GM10266 (cell line): ENCODE measurements at regions not wholly inside any gene's neighbourhood (a gene's known extent, or its start where the extent isn't known, plus 50 kb on each side); places are given as distances from the start of the nearest gene placed in this dataset.

Experiments used
- DNase-seq: peaks from one replicate; pipeline ENCODE4 v3.0.0; 2012; ENCODE audit errors: extremely low spot score
- TF ChIP-seq, protein P1 (sequence below): IDR thresholded peaks from 2 replicates; pipeline ENCODE4 v1.5.1; 2012; ENCODE audit warnings: mild to moderate bottlenecking, low read depth; ENCODE audit not compliant: control insufficient read depth, insufficient read depth; ENCODE audit errors: missing control alignments

DNA sequence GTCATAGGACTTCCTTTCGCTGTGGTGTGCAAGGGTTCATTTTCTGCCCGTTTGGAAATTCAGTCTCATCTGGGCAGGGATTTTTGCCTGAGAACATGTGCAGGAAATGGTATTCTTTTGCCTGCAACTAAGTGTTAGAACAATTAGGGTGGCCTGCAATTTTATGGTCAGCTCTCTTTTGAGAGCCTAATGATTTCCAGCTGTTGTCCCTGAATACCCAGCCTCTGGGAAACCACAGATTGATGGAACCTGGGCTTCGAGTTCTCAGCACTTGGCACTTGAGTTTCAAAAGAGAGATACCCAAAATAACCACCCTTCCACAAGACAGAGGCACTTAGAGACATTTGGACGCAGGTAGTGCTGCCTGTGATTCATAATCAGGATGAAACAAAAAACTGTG, 217.2 kb upstream of the FOXA2 start:
- no peak for DNase-seq
- TF ChIP-seq, protein P1, sequence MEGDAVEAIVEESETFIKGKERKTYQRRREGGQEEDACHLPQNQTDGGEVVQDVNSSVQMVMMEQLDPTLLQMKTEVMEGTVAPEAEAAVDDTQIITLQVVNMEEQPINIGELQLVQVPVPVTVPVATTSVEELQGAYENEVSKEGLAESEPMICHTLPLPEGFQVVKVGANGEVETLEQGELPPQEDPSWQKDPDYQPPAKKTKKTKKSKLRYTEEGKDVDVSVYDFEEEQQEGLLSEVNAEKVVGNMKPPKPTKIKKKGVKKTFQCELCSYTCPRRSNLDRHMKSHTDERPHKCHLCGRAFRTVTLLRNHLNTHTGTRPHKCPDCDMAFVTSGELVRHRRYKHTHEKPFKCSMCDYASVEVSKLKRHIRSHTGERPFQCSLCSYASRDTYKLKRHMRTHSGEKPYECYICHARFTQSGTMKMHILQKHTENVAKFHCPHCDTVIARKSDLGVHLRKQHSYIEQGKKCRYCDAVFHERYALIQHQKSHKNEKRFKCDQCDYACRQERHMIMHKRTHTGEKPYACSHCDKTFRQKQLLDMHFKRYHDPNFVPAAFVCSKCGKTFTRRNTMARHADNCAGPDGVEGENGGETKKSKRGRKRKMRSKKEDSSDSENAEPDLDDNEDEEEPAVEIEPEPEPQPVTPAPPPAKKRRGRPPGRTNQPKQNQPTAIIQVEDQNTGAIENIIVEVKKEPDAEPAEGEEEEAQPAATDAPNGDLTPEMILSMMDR = no peak

GRCh38 chr20:22802296-22802695, 217.9 kb upstream of the FOXA2 start:
- DNase-seq = no peak
- TF ChIP-seq, protein P1 = no peak

DNA sequence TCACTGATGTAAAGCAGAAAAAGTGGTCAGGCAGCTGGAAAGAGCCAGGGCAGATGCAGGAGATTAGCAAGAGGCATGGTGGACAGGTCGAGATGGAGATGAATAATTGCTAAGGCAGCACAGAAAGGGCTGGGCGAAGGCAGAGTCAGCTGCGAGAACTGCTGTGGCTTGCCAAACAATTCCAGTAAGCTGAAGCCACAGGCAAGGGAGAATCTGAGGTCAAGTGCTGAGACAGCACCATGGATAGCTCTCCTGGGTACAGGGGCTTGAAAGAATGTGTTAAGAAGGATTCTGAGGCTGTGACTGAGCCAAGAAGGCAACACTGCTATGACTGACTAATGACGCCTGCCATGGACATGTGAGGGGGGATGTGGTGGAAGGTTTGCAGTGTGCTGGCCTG, 220.8 kb upstream of the FOXA2 start:
- TF ChIP-seq, protein P1 = no peak
- DNase-seq = no peak

GRCh38 chr20:22805996-22806395, 221.6 kb upstream of the FOXA2 start:
- no peak for DNase-seq
- TF ChIP-seq, protein P1 = no peak

GRCh38 chr20:22807045-22807444, 222.7 kb upstream of the FOXA2 start:
- TF ChIP-seq, protein P1 = no peak
- DNase-seq = no peak

DNA sequence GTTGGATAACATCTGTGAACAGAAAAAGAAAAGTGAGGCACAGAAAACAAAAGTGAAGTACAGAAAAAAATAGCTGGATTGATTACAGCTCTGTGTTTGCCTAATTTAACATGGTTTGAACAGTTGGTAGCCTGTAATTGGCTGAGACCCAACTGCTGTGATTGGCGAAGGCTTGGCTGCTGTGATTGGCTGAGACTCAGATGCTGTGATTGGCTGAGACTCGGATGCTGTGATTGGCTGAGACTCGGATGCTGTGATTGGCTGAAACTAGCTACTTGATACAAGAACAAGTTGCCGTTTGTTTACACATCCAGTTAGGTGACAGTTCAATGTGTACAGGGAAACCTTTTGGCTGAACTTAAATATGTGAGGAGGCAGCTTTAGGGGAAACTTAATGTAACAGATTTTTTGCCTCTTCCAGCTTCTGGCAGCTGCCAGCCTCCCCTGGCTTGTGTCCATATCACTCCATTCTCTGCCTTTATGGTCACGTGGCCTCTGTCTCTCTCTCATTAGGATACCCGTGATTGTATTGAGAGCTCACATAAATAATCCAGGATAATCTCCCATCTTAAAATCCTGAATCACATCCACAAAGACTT, 223.4 kb upstream of the FOXA2 start:
- TF ChIP-seq, protein P1 = no peak
- no peak for DNase-seq

DNA sequence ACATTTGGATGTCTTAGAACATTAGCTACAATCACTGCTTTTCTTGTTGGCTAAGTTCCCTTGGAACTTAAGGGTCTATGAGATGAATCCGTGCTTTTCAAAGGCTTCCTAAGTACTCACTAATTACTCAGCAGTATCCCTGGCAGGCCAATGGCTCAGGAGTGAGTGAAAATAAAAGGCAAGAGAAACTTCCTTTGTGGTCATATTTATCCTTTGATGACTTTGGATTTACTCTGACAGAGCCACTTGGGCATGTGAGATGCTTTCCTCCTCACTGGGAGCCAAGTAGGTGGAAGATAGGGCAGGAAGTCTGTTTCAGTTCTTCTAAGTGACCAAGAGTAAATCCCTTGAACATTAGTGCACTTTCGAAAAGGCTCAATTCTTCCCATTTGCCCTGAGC, 224.3 kb upstream of the FOXA2 start:
- DNase-seq = no peak
- TF ChIP-seq, protein P1 = no peak
